ENCODE measurements at regions not wholly inside any gene's neighbourhood (a gene's known extent, or its start where the extent isn't known, plus 50 kb on each side); places are given as distances from the start of the nearest gene placed in this dataset.
A peak's percentile ranks its signal among the peaks of the same experiment; 100 is the strongest.

- DNase-seq: no peak
Observed at GRCh38 chr5:167243463-167243862, 1048.0 kb upstream of the WWC1 start.

GRCh38 chr5:167244583-167244982 is 1046.9 kb upstream of the WWC1 start:
- DNase-seq: peak; percentile 78

GRCh38 chr5:167245868-167246267 is 1045.6 kb upstream of the WWC1 start:
- peak; percentile 51 for DNase-seq

- DNase-seq: no peak
Observed at GRCh38 chr5:167247816-167248215, 1043.6 kb upstream of the WWC1 start.

GRCh38 chr5:167248257-167248656 is 1043.2 kb upstream of the WWC1 start:
- DNase-seq: no peak

GRCh38 chr5:167250996-167251395 is 1040.4 kb upstream of the WWC1 start:
- no peak for DNase-seq

GRCh38 chr5:167254132-167254531 is 1037.3 kb upstream of the WWC1 start:
- no peak for DNase-seq

GRCh38 chr5:167255926-167256325 is 1035.5 kb upstream of the WWC1 start:
- DNase-seq: no peak

- no peak for DNase-seq
Observed at GRCh38 chr5:167259806-167260205, 1031.6 kb upstream of the WWC1 start.

- no peak for DNase-seq
Observed at GRCh38 chr5:167261309-167262100, 1029.9 kb upstream of the WWC1 start.

GRCh38 chr5:167263185-167263584 is 1028.3 kb upstream of the WWC1 start:
- DNase-seq: no peak

GRCh38 chr5:167264348-167264747 is 1027.1 kb upstream of the WWC1 start:
- DNase-seq: no peak

- no peak for DNase-seq
Observed at GRCh38 chr5:167268337-167268736, 1023.1 kb upstream of the WWC1 start.

- no peak for DNase-seq
Observed at GRCh38 chr5:167269146-167269545, 1022.3 kb upstream of the WWC1 start.

GRCh38 chr5:167271081-167271480 is 1020.4 kb upstream of the WWC1 start:
- no peak for DNase-seq

GRCh38 chr5:167271511-167271910 is 1019.9 kb upstream of the WWC1 start:
- DNase-seq: no peak

GRCh38 chr5:167280111-167280510 is 1011.3 kb upstream of the WWC1 start:
- no peak for DNase-seq

GRCh38 chr5:167281925-167282324 is 1009.5 kb upstream of the WWC1 start:
- DNase-seq: no peak

GRCh38 chr5:167283691-167284090 is 1007.8 kb upstream of the WWC1 start:
- no peak for DNase-seq

GRCh38 chr5:167284222-167284890 is 1007.1 kb upstream of the WWC1 start:
- no peak for DNase-seq

- no peak for DNase-seq
Observed at GRCh38 chr5:167285591-167285990, 1005.9 kb upstream of the WWC1 start.

- DNase-seq: no peak
Observed at GRCh38 chr5:167286891-167287290, 1004.6 kb upstream of the WWC1 start.

GRCh38 chr5:167290478-167290877 is 1001.0 kb upstream of the WWC1 start:
- no peak for DNase-seq

- no peak for DNase-seq
Observed at GRCh38 chr5:167294882-167295680, 996.4 kb upstream of the WWC1 start.
